ENCODE measurements at regions not wholly inside any gene's neighbourhood (a gene's known extent, or its start where the extent isn't known, plus 50 kb on each side); places are given as distances from the start of the nearest gene placed in this dataset.

- H3K4me3 ChIP-seq (ENCODE audit: low read depth, low read length) = no peak overlapping the region
- DNase-seq (ENCODE audit: low read depth) = no peak
- no peak for TF ChIP-seq CTCF (IDR thresholded peaks at IDR 0.05; ENCODE audit: low read depth, low read length, missing control alignments)
These were observed 58.0 kb upstream of the SALL4 start for GRCh38 chr20:51860111-51860882.

GRCh38 chr20:51856432-51856831 is 54.1 kb upstream of the SALL4 start:
- no peak for DNase-seq (ENCODE audit: low read depth)
- TF ChIP-seq CTCF (IDR thresholded peaks at IDR 0.05; ENCODE audit: low read depth, low read length, missing control alignments) = no peak
- H3K4me3 ChIP-seq (ENCODE audit: low read depth, low read length) = no peak overlapping the region

GRCh38 chr20:51854921-51855320 is 52.6 kb upstream of the SALL4 start:
- TF ChIP-seq CTCF (IDR thresholded peaks at IDR 0.05; ENCODE audit: low read depth, low read length, missing control alignments) = no peak
- no peak for DNase-seq (ENCODE audit: low read depth)
- H3K4me3 ChIP-seq (ENCODE audit: low read depth, low read length) = no peak overlapping the region
